ENCODE measurements at regions not wholly inside any gene's neighbourhood (a gene's known extent, or its start where the extent isn't known, plus 50 kb on each side); places are given as distances from the start of the nearest gene placed in this dataset.

GRCh38 chr10:117743509-117743908, 201.0 kb downstream of the EMX2 start:
- Histone ChIP-seq H3K9ac (ENCODE audit: low read depth in 2 of 2, low read length in 2 of 2) (no peak overlapping the region), H3K27me3 (no peaks in the 10 kb centered on the region), H3K4me3 (no peak overlapping the region), H3K4me1 (no peaks in the 10 kb centered on the region), H3K9me3 (no peaks in the 10 kb centered on the region), H3K27ac (no peak overlapping the region), H3K36me3 (no peaks in the 10 kb centered on the region)
- intact Hi-C loops (cut with DNase I), result no loop called here
- DNase-seq, result no peak
- TF ChIP-seq CTCF (IDR thresholded peaks at IDR 0.05), result no peak

GRCh38 chr10:117745301-117745700, 202.8 kb downstream of the EMX2 start:
- H3K27me3 ChIP-seq, result no peaks in the 10 kb centered on the region
- H3K4me1 ChIP-seq, result no peaks in the 10 kb centered on the region
- no peaks in the 10 kb centered on the region for H3K36me3 ChIP-seq
- no peak overlapping the region for H3K27ac ChIP-seq
- H3K9ac ChIP-seq (ENCODE audit: low read depth in 2 of 2, low read length in 2 of 2), result no peak overlapping the region
- intact Hi-C loops (cut with DNase I), result no loop called here
- no peaks in the 10 kb centered on the region for H3K9me3 ChIP-seq
- no peak for TF ChIP-seq CTCF (IDR thresholded peaks at IDR 0.05)
- H3K4me3 ChIP-seq, result no peak overlapping the region
- no peak for DNase-seq

- no peaks in the 10 kb centered on the region for H3K36me3 ChIP-seq
- no peaks in the 10 kb centered on the region for H3K9me3 ChIP-seq
- H3K9ac ChIP-seq (ENCODE audit: low read depth in 2 of 2, low read length in 2 of 2), result no peak overlapping the region
- no peaks in the 10 kb centered on the region for H3K4me1 ChIP-seq
- H3K27me3 ChIP-seq, result no peaks in the 10 kb centered on the region
- no peak for DNase-seq
- H3K4me3 ChIP-seq, result no peak overlapping the region
- no peak for TF ChIP-seq CTCF (IDR thresholded peaks at IDR 0.05)
- no peak overlapping the region for H3K27ac ChIP-seq
- intact Hi-C loops (cut with DNase I), result no loop called here
Measured at GRCh38 chr10:117746541-117747448, 204.2 kb downstream of the EMX2 start.

GRCh38 chr10:117747636-117748035, 205.1 kb downstream of the EMX2 start:
- Histone ChIP-seq H3K9ac (ENCODE audit: low read depth in 2 of 2, low read length in 2 of 2) (no peak overlapping the region), H3K4me1 (no peaks in the 10 kb centered on the region), H3K4me3 (no peak overlapping the region), H3K9me3 (no peaks in the 10 kb centered on the region), H3K27ac (no peak overlapping the region), H3K36me3 (no peaks in the 10 kb centered on the region), H3K27me3 (no peaks in the 10 kb centered on the region)
- DNase-seq, result no peak
- intact Hi-C loops (cut with DNase I), result no loop called here
- TF ChIP-seq CTCF (IDR thresholded peaks at IDR 0.05), result no peak

- intact Hi-C loops (cut with DNase I), result no loop called here
- H3K4me3 ChIP-seq, result no peak overlapping the region
- no peak for DNase-seq
- H3K27ac ChIP-seq, result no peak overlapping the region
- H3K36me3 ChIP-seq, result no peaks in the 10 kb centered on the region
- TF ChIP-seq CTCF (IDR thresholded peaks at IDR 0.05), result no peak
- H3K4me1 ChIP-seq, result no peaks in the 10 kb centered on the region
- no peak overlapping the region for H3K9ac ChIP-seq (ENCODE audit: low read depth in 2 of 2, low read length in 2 of 2)
- H3K9me3 ChIP-seq, result no peaks in the 10 kb centered on the region
- H3K27me3 ChIP-seq, result no peaks in the 10 kb centered on the region
Measured at GRCh38 chr10:117748058-117748457, 205.5 kb downstream of the EMX2 start.

All from colonic mucosa (tissue), 4 donors.